H9 (cell line): ENCODE measurements at regions not wholly inside any gene's neighbourhood (a gene's known extent, or its start where the extent isn't known, plus 50 kb on each side); places are given as distances from the start of the nearest gene placed in this dataset.

Source experiments
- DNase-seq: peaks from one replicate; pipeline ENCODE4 v3.0.0-alpha.2; 2017
- H2AFZ ChIP-seq: one replicate; pipeline ENCODE4 v1.6.1; 2013; ENCODE audit warnings: mild to moderate bottlenecking, low read length, control low read depth, moderate library complexity
- H2AK5ac ChIP-seq: 2 replicates; pipeline ENCODE4 v1.6.1; 2013; ENCODE audit warnings: low read length, control low read depth, mixed read lengths; ENCODE audit not compliant: insufficient read length
- H2BK120ac ChIP-seq: one replicate; pipeline ENCODE4 v1.6.1; 2013; ENCODE audit warnings: low read depth, mild to moderate bottlenecking, low read length, control low read depth, inconsistent platforms; ENCODE audit not compliant: poor library complexity, severe bottlenecking
- H2BK12ac ChIP-seq: 2 replicates; pipeline ENCODE4 v1.6.1; 2013; ENCODE audit warnings: low read length, control low read depth, mixed read lengths, low read depth; ENCODE audit not compliant: insufficient read length
- H2BK15ac ChIP-seq: 2 replicates; pipeline ENCODE4 v1.6.1; 2013; ENCODE audit warnings: low read depth, low read length, control low read depth
- H2BK20ac ChIP-seq: one replicate; pipeline ENCODE4 v1.6.1; 2013; ENCODE audit warnings: low read depth, mild to moderate bottlenecking, low read length, control low read depth, inconsistent platforms; ENCODE audit not compliant: poor library complexity, severe bottlenecking
- H2BK5ac ChIP-seq: 2 replicates; pipeline ENCODE4 v1.6.1; 2013; ENCODE audit warnings: low read length, control low read depth, mixed read lengths; ENCODE audit not compliant: insufficient read length
- H3K14ac ChIP-seq: 2 replicates; pipeline ENCODE4 v1.6.1; 2013; ENCODE audit warnings: low read length, control low read depth; ENCODE audit not compliant: insufficient read depth
- H3K18ac ChIP-seq: 2 replicates; pipeline ENCODE4 v1.6.1; 2013; ENCODE audit warnings: low read depth, mild to moderate bottlenecking, mixed read lengths, low read length, control low read depth; ENCODE audit not compliant: insufficient read length
- H3K23ac ChIP-seq: 2 replicates; pipeline ENCODE4 v1.6.1; 2013; ENCODE audit warnings: low read length, control low read depth, mixed read lengths, low read depth; ENCODE audit not compliant: insufficient read length
- H3K23me2 ChIP-seq: 2 replicates; pipeline ENCODE4 v1.6.1; 2013; ENCODE audit warnings: low read depth, mild to moderate bottlenecking, mixed read lengths, low read length, control low read depth; ENCODE audit not compliant: insufficient read length, poor library complexity, severe bottlenecking
- H3K27ac ChIP-seq: 2 replicates; pipeline ENCODE4 v1.5.1; 2013; ENCODE audit warnings: low read length, control low read depth, mixed read lengths, low read depth; ENCODE audit not compliant: insufficient read length
- H3K27me3 ChIP-seq: 2 replicates; pipeline ENCODE4 v1.6.1; 2013; ENCODE audit warnings: low read length, control low read depth, inconsistent platforms; ENCODE audit not compliant: insufficient read depth
- H3K4ac ChIP-seq: 2 replicates; pipeline ENCODE4 v1.6.1; 2013; ENCODE audit warnings: low read depth, mild to moderate bottlenecking, control low read depth, inconsistent platforms, low read length, moderate library complexity
- H3K4me1 ChIP-seq: 2 replicates; pipeline ENCODE4 v1.6.1; 2013; ENCODE audit warnings: low read length, control low read depth, inconsistent platforms; ENCODE audit not compliant: insufficient read depth
- H3K4me2 ChIP-seq: 2 replicates; pipeline ENCODE4 v1.6.1; 2013; ENCODE audit warnings: low read length, control low read depth, mixed read lengths; ENCODE audit not compliant: insufficient read length, insufficient read depth
- H3K56ac ChIP-seq: 2 replicates; pipeline ENCODE4 v1.6.1; 2013; ENCODE audit warnings: low read depth, mild to moderate bottlenecking, mixed read lengths, low read length, control low read depth; ENCODE audit not compliant: insufficient read length
- H3K79me1 ChIP-seq: 2 replicates; pipeline ENCODE4 v1.6.1; 2013; ENCODE audit warnings: low read depth, mild to moderate bottlenecking, moderate library complexity, low read length, control low read depth, inconsistent platforms; ENCODE audit not compliant: insufficient read depth, poor library complexity, severe bottlenecking
- H3K79me2 ChIP-seq: 2 replicates; pipeline ENCODE4 v1.6.1; 2013; ENCODE audit warnings: low read length, control low read depth, inconsistent platforms; ENCODE audit not compliant: insufficient read depth
- H3K9ac ChIP-seq: 2 replicates; pipeline ENCODE4 v1.6.1; 2013; ENCODE audit warnings: low read length, control low read depth, mixed read lengths; ENCODE audit not compliant: insufficient read length; ENCODE audit errors: extremely low read depth
- H3K9me3 ChIP-seq: one replicate; pipeline ENCODE4 v1.6.1; 2013; ENCODE audit warnings: low read depth, low read length, inconsistent platforms; ENCODE audit not compliant: control insufficient read depth
- H3T11ph ChIP-seq: one replicate; pipeline ENCODE4 v1.6.1; 2013; ENCODE audit warnings: mild to moderate bottlenecking, low read length, control low read depth, inconsistent platforms
- H4K20me1 ChIP-seq: one replicate; pipeline ENCODE4 v1.6.1; 2013; ENCODE audit not compliant: control insufficient read depth, insufficient read length, insufficient read depth
- H4K5ac ChIP-seq: 2 replicates; pipeline ENCODE4 v1.6.1; 2013; ENCODE audit warnings: low read depth, mild to moderate bottlenecking, mixed read lengths, low read length, control low read depth; ENCODE audit not compliant: insufficient read length
- H4K8ac ChIP-seq: replicated peaks from 2 replicates; pipeline ENCODE4 v1.6.1; 2013; ENCODE audit warnings: low read length, control low read depth, mixed read lengths, low read depth; ENCODE audit not compliant: insufficient read length
- H4K91ac ChIP-seq: 2 replicates; pipeline ENCODE4 v1.6.1; 2013; ENCODE audit warnings: low read depth, mild to moderate bottlenecking, moderate library complexity, mixed read lengths, low read length, control low read depth; ENCODE audit not compliant: insufficient read length
- H3K27ac Mint-ChIP-seq, 3 experiments: 2 replicates in 2 of 3; 3 replicates in 1 of 3; pipeline ENCODE4 v1.8.0; 2020 to 2021; ENCODE audit warnings: mixed read lengths in 3 of 3, mild to moderate bottlenecking in 1 of 3, moderate library complexity in 1 of 3
- H3K27me3 Mint-ChIP-seq: 2 replicates; pipeline ENCODE4 v1.8.0; 2021; ENCODE audit warnings: low read depth, mild to moderate bottlenecking, moderate library complexity, mixed read lengths
- H3K36me3 Mint-ChIP-seq, 3 experiments: 2 replicates in 2 of 3; 3 replicates in 1 of 3; pipeline ENCODE4 v1.8.0; 2020 to 2021; ENCODE audit warnings: low read depth in 3 of 3, mixed read lengths in 3 of 3; ENCODE audit not compliant: insufficient read depth in 1 of 3
- H3K4me1 Mint-ChIP-seq, 2 experiments: 2 replicates each; pipeline ENCODE4 v1.8.0; 2020; ENCODE audit warnings: mixed read lengths in 2 of 2
- H3K4me3 Mint-ChIP-seq, 2 experiments: 2 replicates in 1 of 2; 3 replicates in 1 of 2; pipeline ENCODE4 v1.8.0; 2020 to 2021; ENCODE audit warnings: mild to moderate bottlenecking in 2 of 2, mixed read lengths in 2 of 2, moderate library complexity in 1 of 2
- H3K9me3 Mint-ChIP-seq, 2 experiments: 2 replicates in 1 of 2; 3 replicates in 1 of 2; pipeline ENCODE4 v1.8.0; 2020; ENCODE audit warnings: mild to moderate bottlenecking in 2 of 2, mixed read lengths in 2 of 2, moderate library complexity in 1 of 2
- WGBS: extraction: QIAGEN DNeasy Blood & Tissue Kit; methylation state at CpG from one replicate; pipeline ENCODE4 v1.1.7; 2013; ENCODE audit warnings: missing lambda C conversion rate, low lambda C conversion rate, mixed read lengths; ENCODE audit not compliant: insufficient read length; ENCODE audit errors: extremely low coverage; 5-methylcytosine and 5-hydroxymethylcytosine counted together
- TF ChIP-seq, protein P1 (sequence below): fragments of 200-600 bp; sonication (generic); conservative IDR thresholded peaks from 3 replicates; pipeline ENCODE4 v1.8.0; 2021; ENCODE audit warnings: antibody characterized with exemption, mild to moderate bottlenecking

DNA sequence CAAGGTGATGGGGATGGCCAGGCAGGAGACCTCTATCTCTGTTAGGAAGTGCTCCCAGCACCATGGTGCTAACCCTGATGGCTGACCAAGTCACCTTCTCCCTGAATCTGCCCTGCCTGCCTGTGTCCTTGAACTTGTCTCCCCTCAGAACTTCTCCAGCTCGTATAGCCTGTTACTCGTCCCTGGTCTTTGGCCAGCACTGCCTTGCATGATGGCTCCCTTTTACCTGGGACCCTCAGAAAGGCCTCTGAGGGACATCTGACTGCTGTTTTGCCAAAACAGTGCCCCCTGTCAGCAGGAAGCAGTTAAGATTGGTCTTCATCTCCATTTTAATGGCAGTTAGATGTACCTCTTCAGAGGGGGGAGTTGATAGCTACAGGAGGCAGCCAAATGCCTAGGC is 148.3 kb downstream of the RHOU start:
- TF ChIP-seq, protein P1, sequence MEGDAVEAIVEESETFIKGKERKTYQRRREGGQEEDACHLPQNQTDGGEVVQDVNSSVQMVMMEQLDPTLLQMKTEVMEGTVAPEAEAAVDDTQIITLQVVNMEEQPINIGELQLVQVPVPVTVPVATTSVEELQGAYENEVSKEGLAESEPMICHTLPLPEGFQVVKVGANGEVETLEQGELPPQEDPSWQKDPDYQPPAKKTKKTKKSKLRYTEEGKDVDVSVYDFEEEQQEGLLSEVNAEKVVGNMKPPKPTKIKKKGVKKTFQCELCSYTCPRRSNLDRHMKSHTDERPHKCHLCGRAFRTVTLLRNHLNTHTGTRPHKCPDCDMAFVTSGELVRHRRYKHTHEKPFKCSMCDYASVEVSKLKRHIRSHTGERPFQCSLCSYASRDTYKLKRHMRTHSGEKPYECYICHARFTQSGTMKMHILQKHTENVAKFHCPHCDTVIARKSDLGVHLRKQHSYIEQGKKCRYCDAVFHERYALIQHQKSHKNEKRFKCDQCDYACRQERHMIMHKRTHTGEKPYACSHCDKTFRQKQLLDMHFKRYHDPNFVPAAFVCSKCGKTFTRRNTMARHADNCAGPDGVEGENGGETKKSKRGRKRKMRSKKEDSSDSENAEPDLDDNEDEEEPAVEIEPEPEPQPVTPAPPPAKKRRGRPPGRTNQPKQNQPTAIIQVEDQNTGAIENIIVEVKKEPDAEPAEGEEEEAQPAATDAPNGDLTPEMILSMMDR = no peak; the same call in 2 of the 3 replicates
- H3K4me3 Mint-ChIP-seq = no peak overlapping the region
- Histone ChIP-seq H3T11ph (no peak overlapping the region), H2BK15ac (no peak overlapping the region), H3K27ac (no peak overlapping the region), H2BK120ac (no peak overlapping the region), H3K14ac (no peak overlapping the region), H3K79me2 (no peaks in the 10 kb centered on the region), H3K27me3 (no peaks in the 10 kb centered on the region), H3K23me2 (no peaks in the 10 kb centered on the region), H4K91ac (no peak overlapping the region), H2AK5ac (no peak overlapping the region), H2BK5ac (no peak overlapping the region), H3K4me1 (no peaks in the 10 kb centered on the region), H3K56ac (no peak overlapping the region), H2BK20ac (no peak overlapping the region), H2BK12ac (no peak overlapping the region), H3K18ac (no peak overlapping the region), H3K9me3 (no peaks in the 10 kb centered on the region), H4K8ac (no peak overlapping the region), H4K20me1 (no peaks in the 10 kb centered on the region), H4K5ac (no peak overlapping the region), H2AFZ (no peak overlapping the region), H3K23ac (no peak overlapping the region), H3K79me1 (no peaks in the 10 kb centered on the region), H3K4me2 (no peak overlapping the region), H3K4ac (no peak overlapping the region), H3K9ac (no peak overlapping the region)
- DNase-seq = no peak
- no CpG with 5 or more reads among the region's 2 CpGs for WGBS
- H3K4me1 Mint-ChIP-seq = peaks cover 21 to 25% of the 10 kb centered on the region in 2 experiments
- peaks cover 3% of the 10 kb centered on the region; the same call in 1 of the 2 replicates for H3K27me3 Mint-ChIP-seq
- peaks cover 3 to 20% (median 7%) of the 10 kb centered on the region in 3 experiments for H3K36me3 Mint-ChIP-seq
- peaks cover 11 to 20% of the 10 kb centered on the region in 2 experiments for H3K9me3 Mint-ChIP-seq
- no peak overlapping the region; a peak in 1 of 7 replicates for H3K27ac Mint-ChIP-seq
